NCI-H1092 treated with DMSO at 0.1 percent for 48 hours (cell line): ENCODE measurements at regions not wholly inside any gene's neighbourhood (a gene's known extent, or its start where the extent isn't known, plus 50 kb on each side); places are given as distances from the start of the nearest gene placed in this dataset.
A peak's percentile ranks its signal among the peaks of the same experiment; 100 is the strongest.
"Not testable (repeated sequence)": the region's sequence is repeated elsewhere in the genome, so short reads cannot be mapped to it uniquely, and the experiment has no call there.

ENCODE experiments used
- DNase-seq: peaks from one replicate; lab custom pipeline; 2025; lab: John Stamatoyannopoulos, UW

- DNase-seq: no peak
These were observed 114.1 kb downstream of the GXYLT1 start for GRCh38 chr12:42030588-42030987.

DNA sequence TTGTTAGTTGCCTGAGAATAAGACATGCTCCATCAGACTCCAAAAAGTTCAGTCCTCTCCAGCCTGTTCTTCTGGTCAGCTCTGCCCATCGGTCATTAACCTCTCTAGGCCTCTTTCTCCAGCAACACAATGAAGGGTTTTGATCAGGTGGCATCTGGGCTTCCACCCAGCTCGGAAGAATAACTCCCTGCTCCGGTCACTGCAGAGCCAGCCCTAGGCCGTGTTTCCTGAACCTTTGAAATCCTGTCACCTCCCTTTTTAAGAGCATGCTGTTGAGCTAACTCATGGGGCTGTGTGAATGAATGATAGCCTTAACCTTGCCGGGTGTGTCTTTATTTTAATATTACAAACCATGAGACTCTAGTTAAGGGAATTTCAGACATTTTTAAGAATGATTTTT lies 117.1 kb downstream of the GXYLT1 start:
- DNase-seq: no peak

DNA sequence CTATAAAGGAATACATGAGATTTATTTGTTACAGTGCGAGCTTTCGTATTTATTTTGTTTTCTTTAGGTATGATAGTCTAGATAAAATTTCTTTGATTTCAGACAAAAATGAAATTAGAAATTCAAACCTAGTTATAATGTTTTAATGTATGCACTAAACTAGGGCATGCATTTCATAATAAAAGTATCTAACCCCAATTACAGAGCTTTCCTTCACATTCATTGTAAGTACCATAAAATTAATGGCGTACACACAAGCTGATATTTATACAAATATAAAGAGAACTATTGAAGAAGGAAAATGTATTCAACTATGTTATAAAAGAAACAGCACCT lies 120.2 kb downstream of the GXYLT1 start:
- no peak for DNase-seq

- peak; percentile 49 for DNase-seq
These were observed 120.8 kb downstream of the GXYLT1 start for GRCh38 chr12:42023733-42024494.

GRCh38 chr12:42021937-42022336 lies 122.7 kb downstream of the GXYLT1 start:
- DNase-seq: not testable (repeated sequence)

GRCh38 chr12:42021469-42021868 lies 123.2 kb downstream of the GXYLT1 start:
- DNase-seq: no peak

DNA sequence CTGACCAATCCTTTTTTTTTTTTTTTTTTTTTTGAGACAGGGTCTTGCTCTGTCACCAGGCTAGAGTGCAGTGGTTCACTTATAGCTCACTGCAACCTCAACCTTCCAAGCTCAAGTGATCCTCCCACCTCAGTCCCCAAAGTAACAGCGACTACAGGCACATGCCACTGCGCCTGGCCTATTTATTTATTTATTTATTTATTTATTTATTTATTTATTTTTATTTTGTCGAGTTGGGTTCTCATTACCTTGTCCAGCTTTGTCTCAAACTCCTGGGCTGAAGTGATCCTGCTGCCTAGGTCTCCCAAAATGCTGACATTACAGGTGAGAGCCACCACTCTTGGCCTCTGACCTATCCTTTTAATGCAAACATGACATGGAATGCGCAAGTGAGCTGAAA lies 124.4 kb downstream of the GXYLT1 start:
- DNase-seq: no peak

DNA sequence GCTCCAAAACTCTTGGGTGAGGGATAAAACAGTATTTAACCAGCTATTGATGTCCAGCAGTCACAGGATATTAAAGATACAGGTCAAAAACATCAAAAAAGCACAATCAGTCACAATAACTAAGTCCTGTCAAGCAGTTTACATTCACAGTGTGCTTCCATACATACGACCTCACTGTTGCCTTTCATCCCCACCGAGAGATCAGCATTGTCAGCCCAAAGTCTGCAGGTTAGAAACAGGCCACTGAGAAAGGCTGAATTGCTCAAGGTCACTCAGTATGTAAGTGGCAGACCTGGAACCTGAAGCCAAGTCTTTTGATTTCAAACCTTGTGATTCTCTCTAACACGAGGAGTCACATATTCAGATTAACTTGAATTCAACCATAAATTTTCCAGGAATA lies 124.9 kb downstream of the GXYLT1 start:
- no peak for DNase-seq

DNA sequence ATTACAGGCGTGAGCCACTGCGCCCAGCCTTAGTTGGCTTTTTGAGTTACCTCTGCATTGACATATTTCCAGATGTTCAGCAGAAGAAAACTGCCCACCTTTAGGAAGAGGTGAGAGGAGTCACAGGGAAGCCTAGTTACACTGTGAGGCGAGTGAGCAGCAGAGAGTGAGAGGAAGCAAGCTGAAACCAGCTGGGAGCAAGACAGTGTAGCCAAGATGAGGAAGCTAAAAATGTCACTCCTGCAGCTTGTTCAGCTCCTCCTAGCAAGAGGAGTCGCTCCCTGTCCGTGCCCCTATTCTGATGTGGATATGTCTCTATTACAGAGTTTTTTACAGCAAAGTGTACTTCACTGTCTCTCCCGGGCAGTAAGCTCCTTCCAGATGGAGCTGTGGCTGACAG lies 127.6 kb downstream of the GXYLT1 start:
- DNase-seq: no peak

DNA sequence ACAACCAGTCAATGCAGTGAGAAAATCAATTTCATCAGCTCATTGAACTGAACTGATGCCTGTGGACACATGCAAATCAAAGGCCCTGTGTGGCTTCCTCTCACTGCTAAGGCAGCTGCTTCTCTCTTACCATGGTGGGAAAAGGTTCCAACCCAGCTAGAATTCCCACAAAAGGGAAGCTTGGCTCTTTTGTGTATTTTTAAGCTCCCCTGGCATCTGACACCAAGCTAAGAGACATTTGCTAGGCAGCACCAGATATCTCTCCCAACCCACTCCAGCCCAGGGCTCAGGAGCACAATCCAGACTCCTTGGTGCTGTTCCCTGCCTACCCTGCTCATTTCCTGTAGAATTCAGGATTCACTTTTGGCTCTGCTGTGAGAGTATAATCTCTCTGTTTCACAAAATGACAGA lies 129.6 kb downstream of the GXYLT1 start:
- DNase-seq: no peak

DNA sequence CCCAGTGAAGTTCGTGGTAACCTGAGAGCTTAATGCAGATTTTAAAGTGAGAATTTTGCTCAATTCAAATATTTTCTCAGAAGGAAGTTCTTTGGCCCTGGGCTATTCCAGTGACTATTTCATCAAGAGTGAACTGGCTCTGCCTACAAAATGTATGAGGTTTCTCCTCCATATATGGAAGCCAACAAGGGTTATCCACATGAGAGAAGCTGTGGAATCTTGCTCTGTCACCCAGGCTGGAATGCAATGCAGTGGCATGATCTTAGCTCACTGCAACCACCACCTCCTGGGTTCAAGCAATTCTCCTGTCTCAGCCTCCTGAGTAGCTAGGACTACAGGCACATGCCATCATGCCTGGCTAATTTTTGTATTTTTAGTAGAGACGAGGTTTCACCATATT lies 132.2 kb downstream of the GXYLT1 start:
- not testable (repeated sequence) for DNase-seq

GRCh38 chr12:42010715-42011114 lies 134.0 kb downstream of the GXYLT1 start:
- DNase-seq: no peak

- DNase-seq: no peak
These were observed 134.4 kb downstream of the GXYLT1 start for GRCh38 chr12:42010257-42010656.

- DNase-seq: no peak
These were observed 135.7 kb downstream of the GXYLT1 start for GRCh38 chr12:42008996-42009395.

- DNase-seq: no peak
These were observed 141.6 kb downstream of the GXYLT1 start for GRCh38 chr12:42003031-42003430.

GRCh38 chr12:42002563-42002962 lies 142.1 kb downstream of the GXYLT1 start:
- no peak for DNase-seq

DNA sequence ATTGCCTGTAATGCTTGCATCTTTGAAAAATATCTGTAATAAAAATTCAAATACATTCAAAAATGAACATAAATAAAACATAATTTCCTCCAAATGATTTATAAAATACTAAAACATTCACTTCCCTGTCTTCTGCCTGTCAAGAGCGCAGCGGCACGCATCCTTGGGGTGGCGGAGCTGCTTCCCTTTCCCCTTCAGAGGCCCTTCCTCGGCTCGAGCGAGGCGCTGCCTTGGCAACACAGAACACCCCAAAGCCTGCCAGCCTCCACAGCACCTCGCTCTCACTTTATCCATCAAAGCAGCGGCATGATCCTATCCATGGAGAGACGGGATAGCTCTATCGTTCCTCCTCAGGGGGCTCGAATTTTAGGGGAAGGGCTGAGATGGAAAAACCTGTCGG lies 146.2 kb downstream of the GXYLT1 start:
- no peak for DNase-seq

GRCh38 chr12:41993283-41993682 lies 151.4 kb downstream of the GXYLT1 start:
- DNase-seq: no peak

GRCh38 chr12:41992692-41993215 lies 151.9 kb downstream of the GXYLT1 start:
- DNase-seq: peak; percentile 41

- peak; percentile 39 for DNase-seq
These were observed 152.7 kb downstream of the GXYLT1 start for GRCh38 chr12:41992022-41992421.

DNA sequence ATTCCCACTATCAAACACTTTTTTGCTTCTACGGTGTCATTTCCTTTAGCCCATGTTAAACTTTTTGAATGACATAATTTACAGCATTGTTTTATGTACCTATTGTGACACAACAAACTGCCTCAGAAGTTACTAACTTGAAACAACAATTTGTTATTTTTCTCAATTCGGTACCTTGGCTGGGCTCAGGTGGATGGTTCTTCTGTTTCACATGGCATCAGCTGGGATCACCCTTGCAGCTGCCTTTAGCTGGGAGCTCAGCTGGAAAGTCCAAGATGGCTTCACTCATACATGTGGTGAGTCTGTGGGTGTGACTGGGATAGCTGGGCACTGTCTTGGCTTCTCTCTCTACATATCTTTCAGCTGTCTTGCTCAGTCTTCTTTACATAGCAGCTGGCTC lies 156.0 kb downstream of the GXYLT1 start:
- DNase-seq: no peak

GRCh38 chr12:41986513-41986912 lies 158.2 kb downstream of the GXYLT1 start:
- not testable (repeated sequence) for DNase-seq

DNA sequence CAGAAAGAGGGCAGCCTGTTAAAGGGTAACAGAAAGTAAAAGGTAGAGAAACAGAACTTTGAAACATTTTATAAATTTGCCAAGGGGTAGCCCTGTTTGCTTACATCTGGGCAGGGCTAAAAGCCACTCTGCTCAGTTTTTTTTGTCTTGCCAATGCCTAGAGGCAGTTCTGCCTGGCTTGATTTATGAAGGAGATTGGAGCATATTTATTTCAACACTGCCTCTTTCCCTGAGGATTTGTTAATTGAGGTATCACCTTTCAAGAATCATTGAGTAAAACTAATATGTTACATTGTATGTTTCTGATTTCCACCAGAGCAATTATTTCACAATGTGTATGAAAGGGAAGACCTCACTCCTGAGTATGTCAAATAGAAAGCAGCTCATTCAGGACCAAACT lies 160.8 kb downstream of the GXYLT1 start:
- peak; percentile 8 for DNase-seq

GRCh38 chr12:41983394-41983793 lies 161.3 kb downstream of the GXYLT1 start:
- no peak for DNase-seq
